Loucy (cell line): ENCODE measurements at regions not wholly inside any gene's neighbourhood (a gene's known extent, or its start where the extent isn't known, plus 50 kb on each side); places are given as distances from the start of the nearest gene placed in this dataset.

Experiments used
- H2AFZ ChIP-seq: fragments of 200-600 bp; sonication (generic); 2 replicates; pipeline ENCODE4 v1.6.0; 2016; ENCODE audit warnings: antibody characterized with exemption, mild to moderate bottlenecking, low read length, moderate library complexity
- H3F3A ChIP-seq: fragments of 200-600 bp; 2 replicates; pipeline ENCODE4 v1.6.0; 2016; ENCODE audit warnings: antibody characterized with exemption, low read depth, mild to moderate bottlenecking
- H3K27me3 ChIP-seq: fragments of 200-600 bp; sonication (generic); 2 replicates; pipeline ENCODE4 v1.6.1; 2014; ENCODE audit warnings: low read length, mild to moderate bottlenecking; ENCODE audit not compliant: insufficient read depth, poor library complexity, severe bottlenecking
- H3K36me3 ChIP-seq: fragments of 200-600 bp; sonication (generic); 2 replicates; pipeline ENCODE4 v1.6.1; 2016; ENCODE audit warnings: low read length; ENCODE audit not compliant: insufficient read depth
- H3K4me1 ChIP-seq: fragments of 200-600 bp; sonication (generic); 2 replicates; pipeline ENCODE4 v1.5.1; 2014; ENCODE audit warnings: low read length, mild to moderate bottlenecking; ENCODE audit not compliant: insufficient read depth, poor library complexity, severe bottlenecking
- H3K4me2 ChIP-seq: fragments of 200-600 bp; sonication (generic); 2 replicates; pipeline ENCODE4 v1.6.0; 2014; ENCODE audit warnings: antibody characterized with exemption, low read length, low read depth, mild to moderate bottlenecking; ENCODE audit not compliant: poor library complexity, severe bottlenecking
- H3K4me3 ChIP-seq: fragments of 200-600 bp; sonication (generic); 2 replicates; pipeline ENCODE4 v1.5.1; 2014; ENCODE audit warnings: low read length, mild to moderate bottlenecking, mixed read lengths; ENCODE audit not compliant: poor library complexity, severe bottlenecking
- H3K79me2 ChIP-seq: fragments of 200-600 bp; sonication (generic); 2 replicates; pipeline ENCODE4 v1.6.1; 2014; ENCODE audit warnings: low read length; ENCODE audit not compliant: insufficient read depth
- H3K9ac ChIP-seq: fragments of 200-600 bp; sonication (generic); 2 replicates; pipeline ENCODE4 v1.6.0; 2014; ENCODE audit warnings: mild to moderate bottlenecking, low read depth, low read length, moderate library complexity; ENCODE audit not compliant: poor library complexity, severe bottlenecking
- H3K9me2 ChIP-seq: fragments of 200-600 bp; sonication (generic); replicated peaks from 2 replicates; pipeline ENCODE4 v1.6.1; 2016; ENCODE audit warnings: low read depth, low read length, mixed read lengths
- H3K9me3 ChIP-seq: fragments of 200-600 bp; sonication (generic); 2 replicates; pipeline ENCODE4 v1.6.1; 2014; ENCODE audit warnings: mild to moderate bottlenecking, antibody characterized with exemption, low read length, low read depth; ENCODE audit not compliant: insufficient read depth
- H4K20me1 ChIP-seq: fragments of 200-600 bp; sonication (generic); 2 replicates; pipeline ENCODE4 v1.6.0; 2014; ENCODE audit warnings: antibody characterized with exemption, low read length, mild to moderate bottlenecking; ENCODE audit not compliant: insufficient read depth, poor library complexity, severe bottlenecking
- CTCF ChIP-seq: fragments of 200-600 bp; sonication (generic); conservative IDR thresholded peaks from 2 replicates; pipeline ENCODE4 v1.5.1; 2014; ENCODE audit warnings: mild to moderate bottlenecking, antibody characterized with exemption, low read length
- EZH2phosphoT487 ChIP-seq: fragments of 200-600 bp; IDR thresholded peaks from 2 replicates; pipeline ENCODE4 v1.6.1; 2018; ENCODE audit warnings: antibody characterized with exemption, mild to moderate bottlenecking, moderate library complexity, borderline replicate concordance

- no peaks in the 10 kb centered on the region for H3K36me3 ChIP-seq
- no peaks in the 10 kb centered on the region for H3F3A ChIP-seq
- no peak overlapping the region for H3K4me3 ChIP-seq
- H3K9ac ChIP-seq, result no peak overlapping the region
- H3K9me2 ChIP-seq, result no peaks in the 10 kb centered on the region
- H3K4me1 ChIP-seq, result no peaks in the 10 kb centered on the region
- no peaks in the 10 kb centered on the region for H4K20me1 ChIP-seq
- no peak overlapping the region for H2AFZ ChIP-seq
- TF ChIP-seq EZH2phosphoT487 (no peak), CTCF (no peak)
- H3K27me3 ChIP-seq, result no peaks in the 10 kb centered on the region
- H3K9me3 ChIP-seq, result no peaks in the 10 kb centered on the region
- H3K4me2 ChIP-seq, result no peak overlapping the region
- no peaks in the 10 kb centered on the region for H3K79me2 ChIP-seq
Measured at GRCh38 chr3:148599481-148599880, 98.2 kb upstream of the AGTR1 start.

GRCh38 chr3:148600440-148600839, 97.3 kb upstream of the AGTR1 start:
- Histone ChIP-seq H3K4me3 (no peak overlapping the region), H3K27me3 (no peaks in the 10 kb centered on the region), H3K36me3 (no peaks in the 10 kb centered on the region), H3K9me2 (no peaks in the 10 kb centered on the region), H3K4me1 (no peaks in the 10 kb centered on the region), H3K4me2 (no peak overlapping the region), H3F3A (no peaks in the 10 kb centered on the region), H2AFZ (no peak overlapping the region), H3K9me3 (no peaks in the 10 kb centered on the region), H3K9ac (no peak overlapping the region), H4K20me1 (no peaks in the 10 kb centered on the region), H3K79me2 (no peaks in the 10 kb centered on the region)
- TF ChIP-seq EZH2phosphoT487, result no peak
- TF ChIP-seq CTCF, result no peak

- Histone ChIP-seq H4K20me1 (no peaks in the 10 kb centered on the region), H2AFZ (no peak overlapping the region), H3K27me3 (no peaks in the 10 kb centered on the region), H3K9me2 (no peaks in the 10 kb centered on the region), H3K79me2 (no peaks in the 10 kb centered on the region), H3K4me3 (no peak overlapping the region), H3K4me1 (no peaks in the 10 kb centered on the region), H3K36me3 (no peaks in the 10 kb centered on the region), H3K4me2 (no peak overlapping the region), H3K9ac (no peak overlapping the region), H3F3A (no peaks in the 10 kb centered on the region), H3K9me3 (no peaks in the 10 kb centered on the region)
- TF ChIP-seq CTCF, result no peak
- no peak for TF ChIP-seq EZH2phosphoT487
Measured at GRCh38 chr3:148600902-148601765, 96.6 kb upstream of the AGTR1 start.
